NT2/D1 (cell line): ENCODE measurements at regions not wholly inside any gene's neighbourhood (a gene's known extent, or its start where the extent isn't known, plus 50 kb on each side); places are given as distances from the start of the nearest gene placed in this dataset.

Experiments
- DNase-seq: peaks from one replicate; pipeline ENCODE4 v3.0.0-alpha.2; 2011; ENCODE audit warnings: low read depth, low spot score
- H3K27me3 ChIP-seq: 2 replicates; pipeline ENCODE4 v1.6.0; 2011; ENCODE audit warnings: mild to moderate bottlenecking; ENCODE audit not compliant: insufficient read length, insufficient read depth
- H3K36me3 ChIP-seq: 2 replicates; pipeline ENCODE4 v1.6.1; 2011; ENCODE audit warnings: mild to moderate bottlenecking, low read length, mixed read lengths; ENCODE audit not compliant: insufficient read depth, insufficient read length
- H3K4me1 ChIP-seq: 2 replicates; pipeline ENCODE4 v1.5.1; 2011; ENCODE audit not compliant: insufficient read depth, insufficient read length
- H3K4me3 ChIP-seq: 2 replicates; pipeline ENCODE4 v1.5.1; 2011; ENCODE audit warnings: low read depth; ENCODE audit not compliant: insufficient read length
- H3K9ac ChIP-seq: 2 replicates; pipeline ENCODE4 v1.6.0; 2011; ENCODE audit warnings: low read depth; ENCODE audit not compliant: insufficient read length
- H3K9me3 ChIP-seq: 2 replicates; pipeline ENCODE4 v1.5.1; 2011; ENCODE audit warnings: mild to moderate bottlenecking, low read length; ENCODE audit not compliant: insufficient read depth
- SUZ12 ChIP-seq: IDR thresholded peaks from 2 replicates; pipeline ENCODE4 v1.6.1; 2011; ENCODE audit not compliant: insufficient read length, insufficient read depth; ENCODE audit errors: extremely low read depth
- YY1 ChIP-seq: IDR thresholded peaks from 2 replicates; pipeline ENCODE4 v1.6.1; 2011; ENCODE audit not compliant: insufficient read length, insufficient read depth
- ZNF274 ChIP-seq: IDR thresholded peaks from 2 replicates; pipeline ENCODE4 v1.6.1; 2011; ENCODE audit warnings: mild to moderate bottlenecking, low read depth, low read length

- Histone ChIP-seq H3K9ac (no peak overlapping the region), H3K27me3 (no peaks in the 10 kb centered on the region), H3K9me3 (no peaks in the 10 kb centered on the region), H3K36me3 (no peaks in the 10 kb centered on the region), H3K4me3 (no peak overlapping the region), H3K4me1 (no peaks in the 10 kb centered on the region)
- DNase-seq: no peak
- TF ChIP-seq YY1 (no peak), ZNF274 (no peak), SUZ12 (no peak)
Measured at GRCh38 chr2:217412277-217412676, 552.4 kb upstream of the TNP1 start.

GRCh38 chr2:217410681-217410960, 550.8 kb upstream of the TNP1 start:
- Histone ChIP-seq H3K4me1 (no peaks in the 10 kb centered on the region), H3K9ac (no peak overlapping the region), H3K27me3 (no peaks in the 10 kb centered on the region), H3K4me3 (no peak overlapping the region), H3K36me3 (no peaks in the 10 kb centered on the region), H3K9me3 (no peaks in the 10 kb centered on the region)
- DNase-seq: no peak
- TF ChIP-seq SUZ12 (no peak), YY1 (no peak), ZNF274 (no peak)

- H3K4me1 ChIP-seq: no peaks in the 10 kb centered on the region
- TF ChIP-seq ZNF274 (no peak), YY1 (no peak), SUZ12 (no peak)
- H3K36me3 ChIP-seq: no peaks in the 10 kb centered on the region
- H3K27me3 ChIP-seq: no peaks in the 10 kb centered on the region
- no peak for DNase-seq
- H3K9ac ChIP-seq: no peak overlapping the region
- no peak overlapping the region for H3K4me3 ChIP-seq
- no peaks in the 10 kb centered on the region for H3K9me3 ChIP-seq
Measured at GRCh38 chr2:217409949-217410680, 550.3 kb upstream of the TNP1 start.

- TF ChIP-seq ZNF274: no peak
- TF ChIP-seq SUZ12: no peak
- TF ChIP-seq YY1: no peak
- H3K27me3 ChIP-seq: no peaks in the 10 kb centered on the region
- no peaks in the 10 kb centered on the region for H3K36me3 ChIP-seq
- H3K4me3 ChIP-seq: no peak overlapping the region
- no peak overlapping the region for H3K9ac ChIP-seq
- no peaks in the 10 kb centered on the region for H3K9me3 ChIP-seq
- no peak for DNase-seq
- H3K4me1 ChIP-seq: no peaks in the 10 kb centered on the region
Measured at GRCh38 chr2:217407362-217407761, 547.5 kb upstream of the TNP1 start.

- DNase-seq: no peak
- Histone ChIP-seq H3K36me3 (no peaks in the 10 kb centered on the region), H3K4me1 (no peaks in the 10 kb centered on the region), H3K9ac (no peak overlapping the region), H3K4me3 (no peak overlapping the region), H3K27me3 (no peaks in the 10 kb centered on the region), H3K9me3 (no peaks in the 10 kb centered on the region)
- TF ChIP-seq YY1: no peak
- no peak for TF ChIP-seq SUZ12
- no peak for TF ChIP-seq ZNF274
Measured at GRCh38 chr2:217404236-217404760, 544.4 kb upstream of the TNP1 start.

GRCh38 chr2:217402761-217403383, 543.0 kb upstream of the TNP1 start:
- no peak overlapping the region for H3K9ac ChIP-seq
- H3K36me3 ChIP-seq: no peaks in the 10 kb centered on the region
- no peaks in the 10 kb centered on the region for H3K27me3 ChIP-seq
- no peaks in the 10 kb centered on the region for H3K9me3 ChIP-seq
- H3K4me1 ChIP-seq: no peaks in the 10 kb centered on the region
- DNase-seq: no peak
- TF ChIP-seq ZNF274: no peak
- TF ChIP-seq SUZ12: no peak
- TF ChIP-seq YY1: no peak
- H3K4me3 ChIP-seq: no peak overlapping the region

GRCh38 chr2:217402144-217402543, 542.3 kb upstream of the TNP1 start:
- Histone ChIP-seq H3K36me3 (no peaks in the 10 kb centered on the region), H3K4me3 (no peak overlapping the region), H3K4me1 (no peaks in the 10 kb centered on the region), H3K27me3 (no peaks in the 10 kb centered on the region), H3K9me3 (no peaks in the 10 kb centered on the region), H3K9ac (no peak overlapping the region)
- TF ChIP-seq ZNF274 (no peak), YY1 (no peak), SUZ12 (no peak)
- no peak for DNase-seq
